K562 (cell line): ENCODE measurements at regions not wholly inside any gene's neighbourhood (a gene's known extent, or its start where the extent isn't known, plus 50 kb on each side); places are given as distances from the start of the nearest gene placed in this dataset.

ENCODE experiments used
- ATAC-seq: fragments of 200-7000 bp; cut with Tn5 transposase; 3 replicates; pipeline ENCODE4 v1.9.1; 2020; ENCODE audit warnings: moderate library complexity
- BruUV-seq: library from RNA; stranded (reverse); fragments of 400-500 nt; replicated peaks from 2 replicates; lab custom pipeline; 2021; lab: Mats Ljungman, UMichigan
- CTCF ChIA-PET: fragments of 300-600 bp; formaldehyde crosslinking; extraction: SDS; loops from one replicate; lab custom pipeline; 2021; ENCODE audit warnings: low intra/inter-chr PET ratio; lab: Yijun Ruan, JAX
- POLR2A ChIA-PET: fragments of 300-600, 350-650 bp; sonication (Branson Sonifier 250); formaldehyde crosslinking; extraction: SDS; loops from one replicate; lab custom pipeline; 2021; ENCODE audit warnings: antibody characterized with exemption, inconsistent platforms; lab: Yijun Ruan, JAX
- DNase-seq, 4 experiments: peaks; one replicate each; pipeline versions ENCODE4 v3.0.0 to v3.0.0-alpha.2; 2011 to 2018; ENCODE audit warnings: low spot score in 3 of 4, mixed read lengths in 3 of 4; ENCODE audit errors: extremely low read depth in 1 of 4
- FAIRE-seq: peaks from 2 replicates; lab custom pipeline; 2011; peaks lifted over from hg19 to GRCh38; lab: Jason Lieb, UNC
- H2AFZ ChIP-seq: 2 replicates; pipeline ENCODE4 v1.6.0; 2011; ENCODE audit warnings: low read depth, low read length, control low read depth, inconsistent platforms
- H3K27ac ChIP-seq: fragments of 200-600 bp; 3 replicates; pipeline ENCODE4 v1.8.0; 2011; ENCODE audit warnings: low read depth, mild to moderate bottlenecking, control low read depth, inconsistent platforms, low read length, moderate library complexity, mixed read lengths; ENCODE audit errors: extremely low read depth
- H3K27me3 ChIP-seq, 2 experiments: fragments of 300-600 bp in 1 of 2; 2 replicates in 1 of 2; 3 replicates in 1 of 2; pipeline versions ENCODE4 v1.6.0 to v1.8.0; 2011; ENCODE audit warnings: inconsistent platforms in 2 of 2, low read length in 2 of 2, mild to moderate bottlenecking in 1 of 2, mixed read lengths in 1 of 2, moderate library complexity in 1 of 2; ENCODE audit not compliant: control insufficient read depth in 2 of 2, insufficient read depth in 2 of 2
- H3K36me3 ChIP-seq: fragments of 300-600 bp; 3 replicates; pipeline ENCODE4 v1.8.0; 2011; ENCODE audit warnings: mild to moderate bottlenecking, low read length, inconsistent platforms; ENCODE audit not compliant: control insufficient read depth, insufficient read depth
- H3K4me1 ChIP-seq, 2 experiments: fragments of 200-600 bp in 1 of 2; replicated peaks in 1 of 2; 2 replicates in 1 of 2; 3 replicates in 1 of 2; pipeline versions ENCODE4 v1.5.1 to v1.8.0; 2011; ENCODE audit warnings: inconsistent platforms in 2 of 2, low read length in 2 of 2, mild to moderate bottlenecking in 1 of 2, mixed read lengths in 1 of 2, moderate library complexity in 1 of 2; ENCODE audit not compliant: control insufficient read depth in 2 of 2, insufficient read depth in 2 of 2
- H3K4me2 ChIP-seq: 2 replicates; pipeline ENCODE4 v1.6.1; 2011; ENCODE audit warnings: low read length, control low read depth, inconsistent platforms, mixed read lengths; ENCODE audit not compliant: insufficient read depth
- H3K4me3 ChIP-seq: fragments of 200-600 bp; sonication (generic), shearing (Covaris generic); 2 replicates; pipeline ENCODE4 v1.5.1; 2016; ENCODE audit warnings: control low read depth, inconsistent platforms
- H3K79me2 ChIP-seq: fragments of 200-600 bp; 3 replicates; pipeline ENCODE4 v1.8.0; 2011; ENCODE audit warnings: low read length, inconsistent platforms; ENCODE audit not compliant: control insufficient read depth, insufficient read depth
- H3K9ac ChIP-seq, 2 experiments: 2 replicates each; pipeline versions ENCODE4 v1.6.0 to v1.6.1; 2011; ENCODE audit warnings: low read depth in 2 of 2, low read length in 2 of 2, control low read depth in 1 of 2, inconsistent platforms in 1 of 2, mild to moderate bottlenecking in 1 of 2, mixed read lengths in 1 of 2; ENCODE audit not compliant: insufficient read depth in 1 of 2
- H3K9me1 ChIP-seq: one replicate; pipeline ENCODE4 v1.6.0; 2011; ENCODE audit warnings: inconsistent platforms, mild to moderate bottlenecking, low read length, moderate library complexity; ENCODE audit not compliant: control insufficient read depth, insufficient read depth
- H3K9me3 ChIP-seq: replicated peaks from 2 replicates; pipeline ENCODE4 v1.5.1; 2011; ENCODE audit warnings: low read depth, low read length, inconsistent platforms; ENCODE audit not compliant: control insufficient read depth, insufficient read depth
- H4K20me1 ChIP-seq: replicated peaks from 2 replicates; pipeline ENCODE4 v1.6.1; 2011; ENCODE audit warnings: low read length, inconsistent platforms, mixed read lengths; ENCODE audit not compliant: control insufficient read depth, insufficient read depth
- C11orf30 ChIP-seq: fragments of 450-650 bp; IDR thresholded peaks from 2 replicates; pipeline ENCODE4 v1.6.1; 2016; ENCODE audit warnings: low read depth, mild to moderate bottlenecking
- FOXK1 ChIP-seq: sonication (generic); formaldehyde crosslinking; IDR thresholded peaks from 2 replicates; pipeline ENCODE4 v1.8.0; 2022; ENCODE audit warnings: missing genetic modification reagents, mild to moderate bottlenecking, borderline replicate concordance
- HNRNPK ChIP-seq: fragments of 200-400 bp; formaldehyde crosslinking; IDR thresholded peaks from one replicate; pipeline ENCODE4 v1.6.1; 2018; ENCODE audit warnings: mild to moderate bottlenecking, low read depth, low read length; ENCODE audit not compliant: poor library complexity, severe bottlenecking
- MAFG ChIP-seq: fragments of 450-650 bp; conservative IDR thresholded peaks from 2 replicates; pipeline ENCODE4 v1.6.1; 2016; ENCODE audit warnings: missing genetic modification characterization, missing compliant biosample characterization
- MAFK ChIP-seq: IDR thresholded peaks from 2 replicates; pipeline ENCODE4 v1.6.1; 2011; ENCODE audit warnings: low read length, improper control_type of control experiment
- ZNF316 ChIP-seq: fragments of 450-650 bp; IDR thresholded peaks from 2 replicates; pipeline ENCODE4 v1.6.1; 2016
- ZNF655 ChIP-seq: fragments of 250-450 bp; sonication (Bioruptor Pico); IDR thresholded peaks from 2 replicates; pipeline ENCODE4 v1.5.0; 2021
- ZNF740 ChIP-seq, 3 experiments: fragments of 200-800 bp in 1 of 3; sonication (Bioruptor generic) in 1 of 3; sonication (generic) in 1 of 3; formaldehyde crosslinking in 1 of 3; IDR thresholded peaks; 2 replicates each; pipeline versions ENCODE4 v1.6.1 to v1.8.0; 2016 to 2022; ENCODE audit warnings: mild to moderate bottlenecking in 2 of 3, missing compliant biosample characterization in 2 of 3, missing genetic modification characterization in 2 of 3, missing genetic modification reagents in 1 of 3
- WGBS: fragments of 100-300 bp; shearing (Covaris generic); methylation state at CpG from one replicate; pipeline ENCODE4 v1.1.6; 2016; ENCODE audit warnings: low coverage, mixed read lengths; ENCODE audit not compliant: insufficient coverage; ENCODE audit errors: missing lambda C conversion rate; 5-methylcytosine and 5-hydroxymethylcytosine counted together
- in situ Hi-C: fragments of 300-500 bp; cut with MboI; formaldehyde crosslinking; loops from 4 replicates; pipeline ENCODE4 v1.15.0; 2018; ENCODE audit warnings: inconsistent platforms, mixed read lengths
- intact Hi-C: fragments of 100-400 bp; cut with micrococcal nuclease; formaldehyde crosslinking; loops from 2 replicates; pipeline ENCODE4 v1.14.2; 2022

- no peaks in the 10 kb centered on the region for H4K20me1 ChIP-seq
- in situ Hi-C loops, result no loop called here
- H3K36me3 ChIP-seq, result no peaks in the 10 kb centered on the region
- WGBS, result 0% methylated on average over 11 of the region's 13 CpGs
- DNase-seq (no peak), FAIRE-seq (no peak), ATAC-seq (no peak)
- H3K4me1 ChIP-seq, result no peaks in the 10 kb centered on the region
- H3K4me2 ChIP-seq, result no peak overlapping the region
- H3K27ac ChIP-seq, result no peak overlapping the region
- no peak overlapping the region for H2AFZ ChIP-seq
- H3K9me1 ChIP-seq, result no peaks in the 10 kb centered on the region
- TF ChIP-seq ZNF655 (no peak), C11orf30 (peak; percentile 50; the same call in 1 of the 2 replicates), MAFK (peak; percentile 61; the same call in 1 of the 2 replicates), MAFG (peak; percentile 56; the same call in 1 of the 2 replicates), ZNF316 (peak; percentile 78)
- no peaks in the 10 kb centered on the region for H3K27me3 ChIP-seq
- BruUV-seq, result no TSS peak
- H3K9me3 ChIP-seq, result no peaks in the 10 kb centered on the region; the same call in 1 of the 2 replicates
- intact Hi-C loops, result no loop called here
- ChIA-PET CTCF (no interaction called here), POLR2A (no interaction called here)
- H3K9ac ChIP-seq, result no peak overlapping the region
- no peaks in the 10 kb centered on the region for H3K79me2 ChIP-seq
- H3K4me3 ChIP-seq, result no peak overlapping the region
These were observed 1270.4 kb downstream of the ADGRL3 start for GRCh38 chr4:62470421-62470983.

- H3K9ac ChIP-seq, result no peak overlapping the region
- no peaks in the 10 kb centered on the region for H3K27me3 ChIP-seq
- ChIA-PET POLR2A (no interaction called here), CTCF (no interaction called here)
- intact Hi-C loops, result no loop called here
- no peak overlapping the region for H3K4me2 ChIP-seq
- no peaks in the 10 kb centered on the region for H3K4me1 ChIP-seq
- no peaks in the 10 kb centered on the region for H3K36me3 ChIP-seq
- no peaks in the 10 kb centered on the region for H3K79me2 ChIP-seq
- H3K9me1 ChIP-seq, result no peaks in the 10 kb centered on the region
- in situ Hi-C loops, result no loop called here
- no peaks in the 10 kb centered on the region; the same call in 1 of the 2 replicates for H3K9me3 ChIP-seq
- DNase-seq, result no peak
- whole genome bisulfite sequencing, result 0% methylated on average over 2 of the region's 6 CpGs
- no peak overlapping the region for H3K27ac ChIP-seq
- H2AFZ ChIP-seq, result no peak overlapping the region
- TF ChIP-seq FOXK1 (CRISPR knock-in tag) (no peak), HNRNPK (peak; percentile 50), ZNF740 (CRISPR knock-in tag; IDR thresholded peaks at IDR 0.05) (no peak), ZNF740 (tag; IDR thresholded peaks at IDR 0.05) (no peak)
- H4K20me1 ChIP-seq, result no peaks in the 10 kb centered on the region
- H3K4me3 ChIP-seq, result no peak overlapping the region
- no peak for ATAC-seq
- no TSS peak for BruUV-seq
- FAIRE-seq, result no peak
These were observed 1269.9 kb downstream of the ADGRL3 start for GRCh38 chr4:62470020-62470419.
